ENCODE measurements at regions not wholly inside any gene's neighbourhood (a gene's known extent, or its start where the extent isn't known, plus 50 kb on each side); places are given as distances from the start of the nearest gene placed in this dataset.

DNA sequence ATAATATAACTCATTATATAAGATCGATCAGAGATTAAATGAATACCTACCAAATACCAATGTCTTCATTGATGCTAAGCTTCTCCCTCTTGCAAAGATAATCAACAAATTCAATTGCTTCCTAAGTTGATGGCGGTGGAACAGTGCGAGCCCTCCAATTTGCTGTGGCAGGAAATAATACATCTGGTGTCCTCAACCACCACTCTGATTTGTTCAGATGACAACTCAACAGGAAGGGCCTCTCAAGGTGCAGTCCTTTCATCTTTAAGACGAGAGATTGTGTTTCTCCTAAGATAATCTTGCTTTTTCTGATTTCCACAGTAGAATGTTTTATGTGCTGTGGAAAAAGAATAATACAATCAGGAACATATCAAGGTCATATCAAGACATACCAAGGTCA lies 56.6 kb upstream of the IGFBP2 start:
- DNase-seq, result no peak

DNA sequence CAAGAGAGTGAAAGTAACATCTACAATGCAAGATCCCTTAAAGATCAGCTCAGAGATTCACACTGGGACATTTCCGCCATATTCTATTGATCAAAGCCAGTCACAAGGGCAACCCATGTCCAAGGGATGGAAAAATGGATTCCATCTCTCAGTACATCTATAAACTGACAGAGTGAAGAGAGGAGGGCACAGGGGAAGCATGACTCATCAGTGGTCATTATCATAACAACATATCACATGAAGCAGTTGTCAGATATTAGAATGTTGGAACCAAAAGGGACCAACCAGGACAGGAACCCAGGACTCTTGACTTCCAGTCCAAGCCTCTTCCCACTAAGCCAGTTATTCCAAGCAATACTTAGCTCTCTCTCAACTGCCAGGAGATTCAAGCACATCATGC lies 54.9 kb upstream of the IGFBP2 start:
- no peak for DNase-seq

DNA sequence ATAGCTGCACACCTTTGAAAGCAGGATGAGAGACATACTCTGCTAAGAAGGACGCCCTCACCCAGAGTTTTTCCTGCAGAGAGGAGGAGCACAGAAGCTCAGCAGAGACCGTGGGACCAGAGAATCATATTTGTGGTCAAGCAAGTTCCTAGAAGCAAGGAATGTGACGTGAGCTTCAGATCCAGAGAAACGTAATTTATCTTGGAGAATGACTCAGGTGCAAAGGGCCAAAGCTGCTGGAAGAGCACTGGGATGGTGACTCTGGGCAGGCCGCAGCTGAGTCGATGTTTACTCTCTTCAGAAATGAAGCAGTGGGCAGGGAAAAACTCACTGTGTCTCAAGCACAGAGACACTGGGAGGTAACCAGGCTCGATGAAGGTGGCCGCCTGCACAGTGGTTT lies 50.1 kb upstream of the IGFBP2 start:
- DNase-seq, result no peak

Measured in retina (tissue), 1 donor.